ENCODE measurements at regions not wholly inside any gene's neighbourhood (a gene's known extent, or its start where the extent isn't known, plus 50 kb on each side); places are given as distances from the start of the nearest gene placed in this dataset.

DNA sequence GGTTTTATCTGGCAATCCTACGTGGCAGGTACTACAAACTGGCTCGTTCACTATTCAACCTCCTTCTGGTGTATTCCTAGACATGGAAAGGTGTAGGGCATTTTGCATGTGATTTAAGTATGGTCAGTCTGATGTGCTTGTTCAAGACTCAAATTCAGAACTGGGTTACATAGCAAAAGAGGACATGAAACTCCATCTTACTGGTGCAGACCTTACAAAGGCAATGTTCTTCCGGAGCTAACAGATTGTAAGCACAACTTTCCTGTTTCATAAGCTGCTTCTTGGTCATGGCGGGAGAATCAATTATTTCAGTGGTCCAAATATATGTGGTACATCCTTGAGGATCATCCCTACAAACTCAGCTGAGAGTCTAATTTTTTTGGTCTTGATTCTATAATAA is 703.4 kb downstream of the EPM2A start:
- H3K4me3 ChIP-seq (ENCODE audit: low read depth, low read length) = no peak overlapping the region
- no peak for DNase-seq (ENCODE audit: low read depth)
- no peak for TF ChIP-seq CTCF (IDR thresholded peaks at IDR 0.05; ENCODE audit: insufficient read depth, low read length)

DNA sequence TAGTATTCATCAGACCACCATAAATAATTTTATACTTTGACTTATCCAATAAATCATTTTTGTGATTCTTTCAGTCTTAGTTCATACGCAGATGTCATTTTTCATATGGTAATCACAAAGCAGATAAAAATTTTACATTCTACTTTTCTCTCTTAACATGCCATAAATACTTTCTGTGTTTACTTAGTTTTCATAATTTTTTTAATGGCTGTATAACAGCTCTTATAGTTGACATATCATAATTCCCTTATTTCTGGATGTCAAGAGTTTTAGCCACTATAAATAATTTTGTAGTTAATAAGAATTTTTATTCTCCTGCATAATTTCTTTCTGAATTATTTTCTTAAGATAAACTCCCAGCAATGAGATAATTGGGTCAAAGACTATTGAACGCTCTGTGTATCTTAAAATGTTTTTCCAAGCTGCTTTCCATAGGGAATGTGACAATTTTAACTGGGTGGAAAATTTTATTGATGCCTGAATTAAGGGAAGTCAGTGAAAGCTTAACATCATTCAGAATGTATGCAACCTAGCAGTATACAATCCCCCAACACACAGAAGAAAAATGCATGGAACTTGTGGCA is 702.7 kb downstream of the EPM2A start:
- no peak for TF ChIP-seq CTCF (IDR thresholded peaks at IDR 0.05; ENCODE audit: insufficient read depth, low read length)
- H3K4me3 ChIP-seq (ENCODE audit: low read depth, low read length) = no peak overlapping the region
- DNase-seq (ENCODE audit: low read depth) = no peak

GRCh38 chr6:145034664-145035063 is 700.7 kb downstream of the EPM2A start:
- DNase-seq (ENCODE audit: low read depth) = no peak

GRCh38 chr6:145036236-145036635 is 699.1 kb downstream of the EPM2A start:
- DNase-seq (ENCODE audit: low read depth) = no peak
- H3K4me3 ChIP-seq (ENCODE audit: low read depth, low read length) = no peak overlapping the region
- no peak for TF ChIP-seq CTCF (IDR thresholded peaks at IDR 0.05; ENCODE audit: insufficient read depth, low read length)

More at GRCh38 chr6:145034664-145035063, 700.7 kb downstream of the EPM2A start:
- no peak for TF ChIP-seq CTCF (IDR thresholded peaks at IDR 0.05; ENCODE audit: insufficient read depth, low read length)
- H3K4me3 ChIP-seq (ENCODE audit: low read depth, low read length) = no peak overlapping the region

DNA sequence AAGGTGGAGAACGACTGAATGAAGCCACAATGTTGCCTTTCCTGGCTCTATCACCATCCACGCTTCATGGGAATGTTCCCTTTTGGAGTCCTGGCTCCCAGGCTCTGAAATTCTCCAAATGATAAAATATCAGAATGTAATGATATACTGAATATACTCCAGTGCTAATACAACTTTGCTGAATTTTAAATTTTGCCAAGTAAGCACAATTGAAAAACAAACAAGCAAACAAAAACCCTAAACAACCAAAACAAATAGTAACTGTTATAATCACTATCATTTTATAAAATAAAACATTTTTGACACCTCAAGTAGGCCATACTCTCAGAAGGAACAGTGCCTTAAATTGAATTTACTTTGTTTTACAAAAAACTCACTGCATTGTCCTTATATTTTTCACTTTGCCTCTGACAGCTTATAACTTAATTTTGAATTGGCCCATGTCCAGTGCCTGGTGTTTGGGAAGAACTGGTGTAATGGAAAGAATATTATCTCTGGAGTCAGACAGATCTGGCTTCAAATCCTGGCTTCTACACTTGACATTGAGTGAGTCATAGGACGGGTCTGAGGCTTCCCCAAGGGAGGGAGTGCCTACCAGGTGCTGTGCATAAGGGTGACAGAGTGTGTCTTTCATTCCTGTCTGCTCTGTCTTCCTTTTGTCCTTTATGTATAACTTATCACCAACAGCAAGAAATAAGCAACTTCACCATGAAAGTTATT is 698.3 kb downstream of the EPM2A start:
- TF ChIP-seq CTCF (IDR thresholded peaks at IDR 0.05; ENCODE audit: insufficient read depth, low read length) = no peak
- peak; percentile 57 for DNase-seq (ENCODE audit: low read depth)

GRCh38 chr6:145042559-145042958 is 692.8 kb downstream of the EPM2A start:
- no peak for TF ChIP-seq CTCF (IDR thresholded peaks at IDR 0.05; ENCODE audit: insufficient read depth, low read length)
- no peak overlapping the region for H3K4me3 ChIP-seq (ENCODE audit: low read depth, low read length)
- no peak for DNase-seq (ENCODE audit: low read depth)

More for the DNA sequence above, 698.3 kb downstream of the EPM2A start:
- no peak overlapping the region for H3K4me3 ChIP-seq (ENCODE audit: low read depth, low read length)

All from fibroblast of the aortic adventitia (primary cell).